OCI-LY1 (cell line): ENCODE measurements at regions not wholly inside any gene's neighbourhood (a gene's known extent, or its start where the extent isn't known, plus 50 kb on each side); places are given as distances from the start of the nearest gene placed in this dataset.

Source experiments
- H2AFZ ChIP-seq: fragments of 200-600 bp; sonication (generic), shearing (Covaris generic); 2 replicates; pipeline ENCODE4 v1.6.0; 2014; ENCODE audit warnings: antibody characterized with exemption, mild to moderate bottlenecking, low read length
- H3F3A ChIP-seq: fragments of 200-600 bp; sonication (generic), shearing (Covaris generic); 2 replicates; pipeline ENCODE4 v1.6.0; 2014; ENCODE audit warnings: mild to moderate bottlenecking, antibody characterized with exemption, low read length, moderate library complexity; ENCODE audit not compliant: insufficient read depth
- H3K27ac ChIP-seq: fragments of 200-600 bp; sonication (generic); 2 replicates; pipeline ENCODE4 v1.5.1; 2014; ENCODE audit warnings: low read length, mixed run types, mild to moderate bottlenecking, low read depth; ENCODE audit not compliant: poor library complexity, severe bottlenecking
- H3K27me3 ChIP-seq: fragments of 200-600 bp; sonication (generic); 2 replicates; pipeline ENCODE4 v1.6.0; 2014; ENCODE audit warnings: antibody characterized with exemption, mild to moderate bottlenecking, low read length, moderate library complexity; ENCODE audit not compliant: insufficient read depth
- H3K36me3 ChIP-seq: fragments of 200-600 bp; sonication (generic); 2 replicates; pipeline ENCODE4 v1.6.1; 2014; ENCODE audit warnings: mild to moderate bottlenecking, antibody characterized with exemption, low read length, moderate library complexity, mixed read lengths; ENCODE audit not compliant: insufficient read depth
- H3K4me1 ChIP-seq: fragments of 200-600 bp; sonication (generic); 2 replicates; pipeline ENCODE4 v1.5.1; 2014; ENCODE audit warnings: mild to moderate bottlenecking, low read length, moderate library complexity; ENCODE audit not compliant: insufficient read depth, severe bottlenecking
- H3K4me2 ChIP-seq: fragments of 200-600 bp; sonication (generic), shearing (Covaris generic); 2 replicates; pipeline ENCODE4 v1.6.1; 2014; ENCODE audit warnings: low read length
- H3K4me3 ChIP-seq: fragments of 200-600 bp; sonication (generic); 2 replicates; pipeline ENCODE4 v1.5.1; 2014; ENCODE audit warnings: low read length, low read depth, mild to moderate bottlenecking, mixed read lengths; ENCODE audit not compliant: poor library complexity, severe bottlenecking
- H3K79me2 ChIP-seq: fragments of 200-600 bp; shearing (Covaris generic); 2 replicates; pipeline ENCODE4 v1.6.1; 2016; ENCODE audit warnings: mixed run types, low read length, mixed read lengths; ENCODE audit not compliant: insufficient read depth
- H3K9ac ChIP-seq: fragments of 200-600 bp; sonication (generic), shearing (Covaris generic); 2 replicates; pipeline ENCODE4 v1.6.1; 2014; ENCODE audit warnings: mild to moderate bottlenecking, low read length, mixed read lengths
- H3K9me2 ChIP-seq: fragments of 200-600 bp; sonication (generic), shearing (Covaris generic); 2 replicates; pipeline ENCODE4 v1.6.1; 2014; ENCODE audit warnings: low read depth, mild to moderate bottlenecking, low read length, mixed read lengths
- H3K9me3 ChIP-seq: fragments of 200-600 bp; shearing (Covaris generic); 2 replicates; pipeline ENCODE4 v1.6.1; 2014; ENCODE audit warnings: low read length, mixed read lengths
- H4K20me1 ChIP-seq: fragments of 200-600 bp; sonication (generic), shearing (Covaris generic); 2 replicates; pipeline ENCODE4 v1.6.0; 2016; ENCODE audit warnings: mild to moderate bottlenecking, low read length; ENCODE audit not compliant: insufficient read depth
- EZH2 ChIP-seq: fragments of 200-600 bp; sonication (generic), shearing (Covaris generic); IDR thresholded peaks from 2 replicates; pipeline ENCODE4 v1.8.0; 2017; ENCODE audit warnings: borderline replicate concordance, mixed run types, mild to moderate bottlenecking, antibody characterized with exemption, low read length, moderate library complexity, mixed read lengths
- TF ChIP-seq, protein P1 (sequence below): fragments of 200-600 bp; sonication (generic), shearing (Covaris generic); IDR thresholded peaks from 2 replicates; pipeline ENCODE4 v1.5.1; 2017; ENCODE audit warnings: mild to moderate bottlenecking, antibody characterized with exemption, low read length, moderate library complexity, mixed read lengths

DNA sequence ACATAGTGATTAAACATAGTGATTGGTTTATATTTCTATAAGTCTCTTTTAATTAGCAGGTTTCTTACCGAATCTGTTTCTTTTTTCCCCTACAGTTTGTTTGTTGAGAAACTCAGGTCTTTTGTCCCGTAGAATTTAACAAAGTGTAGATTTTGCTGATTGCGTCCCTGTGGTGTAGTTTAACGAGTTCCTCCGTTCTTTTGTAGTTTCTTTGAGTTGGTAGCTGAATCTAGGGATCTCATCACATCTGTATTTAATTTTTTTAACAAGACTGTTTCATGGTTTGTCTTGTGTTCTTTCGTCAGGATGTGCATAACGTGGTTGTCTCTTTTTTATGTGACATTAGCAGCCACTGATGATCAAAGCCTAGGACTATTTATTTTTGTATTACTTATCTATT is 111.1 kb downstream of the AKAP11 start:
- Histone ChIP-seq H3K27me3 (peaks cover 6% of the 10 kb centered on the region; the same call in 1 of the 2 replicates), H3K4me3 (no peak overlapping the region), H3K9me2 (no peaks in the 10 kb centered on the region), H3K9me3 (0 out of 2 replicates have a peak, but pooled peaks cover 2% of the 10 kb centered on the region), H3K36me3 (no peaks in the 10 kb centered on the region), H3K79me2 (no peaks in the 10 kb centered on the region), H3K4me1 (peaks cover 6% of the 10 kb centered on the region), H4K20me1 (no peaks in the 10 kb centered on the region), H3K4me2 (no peak overlapping the region), H2AFZ (no peak overlapping the region), H3K27ac (no peak overlapping the region), H3F3A (no peaks in the 10 kb centered on the region), H3K9ac (no peak overlapping the region)
- TF ChIP-seq, protein P1, sequence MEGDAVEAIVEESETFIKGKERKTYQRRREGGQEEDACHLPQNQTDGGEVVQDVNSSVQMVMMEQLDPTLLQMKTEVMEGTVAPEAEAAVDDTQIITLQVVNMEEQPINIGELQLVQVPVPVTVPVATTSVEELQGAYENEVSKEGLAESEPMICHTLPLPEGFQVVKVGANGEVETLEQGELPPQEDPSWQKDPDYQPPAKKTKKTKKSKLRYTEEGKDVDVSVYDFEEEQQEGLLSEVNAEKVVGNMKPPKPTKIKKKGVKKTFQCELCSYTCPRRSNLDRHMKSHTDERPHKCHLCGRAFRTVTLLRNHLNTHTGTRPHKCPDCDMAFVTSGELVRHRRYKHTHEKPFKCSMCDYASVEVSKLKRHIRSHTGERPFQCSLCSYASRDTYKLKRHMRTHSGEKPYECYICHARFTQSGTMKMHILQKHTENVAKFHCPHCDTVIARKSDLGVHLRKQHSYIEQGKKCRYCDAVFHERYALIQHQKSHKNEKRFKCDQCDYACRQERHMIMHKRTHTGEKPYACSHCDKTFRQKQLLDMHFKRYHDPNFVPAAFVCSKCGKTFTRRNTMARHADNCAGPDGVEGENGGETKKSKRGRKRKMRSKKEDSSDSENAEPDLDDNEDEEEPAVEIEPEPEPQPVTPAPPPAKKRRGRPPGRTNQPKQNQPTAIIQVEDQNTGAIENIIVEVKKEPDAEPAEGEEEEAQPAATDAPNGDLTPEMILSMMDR: no peak
- TF ChIP-seq EZH2: no peak

DNA sequence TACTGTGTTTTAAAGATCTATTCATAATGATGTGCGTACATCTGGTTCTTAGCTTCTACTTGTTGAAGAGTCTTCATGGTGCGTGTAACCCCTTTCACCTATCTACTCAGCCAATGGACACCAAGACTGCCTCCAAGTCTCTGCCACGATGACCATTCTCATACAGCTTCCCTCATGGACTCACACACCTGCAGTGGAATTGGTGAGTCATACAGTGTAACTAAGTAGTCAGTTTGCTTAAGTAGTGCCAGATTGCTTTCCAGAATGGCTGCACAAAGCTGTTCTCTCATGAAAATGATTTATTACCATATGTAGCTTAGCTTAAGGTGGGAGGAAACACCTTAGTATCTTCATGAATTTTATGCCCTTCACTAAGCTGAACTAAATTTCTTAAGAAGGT is 112.3 kb downstream of the AKAP11 start:
- no peaks in the 10 kb centered on the region for H3K27me3 ChIP-seq
- no peaks in the 10 kb centered on the region for H3F3A ChIP-seq
- no peaks in the 10 kb centered on the region for H4K20me1 ChIP-seq
- H3K9me2 ChIP-seq: no peaks in the 10 kb centered on the region
- no peak overlapping the region for H3K9ac ChIP-seq
- H3K4me1 ChIP-seq: peaks cover 4% of the 10 kb centered on the region
- H3K9me3 ChIP-seq: 0 out of 2 replicates have a peak, but pooled peaks cover 2% of the 10 kb centered on the region
- H3K79me2 ChIP-seq: no peaks in the 10 kb centered on the region
- TF ChIP-seq EZH2: no peak
- TF ChIP-seq, protein P1: no peak
- H3K27ac ChIP-seq: no peak overlapping the region
- H2AFZ ChIP-seq: no peak overlapping the region
- no peak overlapping the region for H3K4me2 ChIP-seq
- no peaks in the 10 kb centered on the region for H3K36me3 ChIP-seq
- no peak overlapping the region for H3K4me3 ChIP-seq

- no peak overlapping the region for H2AFZ ChIP-seq
- no peaks in the 10 kb centered on the region for H3F3A ChIP-seq
- no peak overlapping the region for H3K27ac ChIP-seq
- H3K27me3 ChIP-seq: no peaks in the 10 kb centered on the region
- no peak overlapping the region for H3K4me2 ChIP-seq
- H3K36me3 ChIP-seq: no peaks in the 10 kb centered on the region
- H3K4me3 ChIP-seq: no peak overlapping the region
- no peaks in the 10 kb centered on the region for H4K20me1 ChIP-seq
- TF ChIP-seq EZH2: no peak
- TF ChIP-seq, protein P1: no peak
- H3K79me2 ChIP-seq: no peaks in the 10 kb centered on the region
- H3K4me1 ChIP-seq: no peaks in the 10 kb centered on the region
- no peak overlapping the region for H3K9ac ChIP-seq
- 0 out of 2 replicates have a peak, but pooled peaks cover 2% of the 10 kb centered on the region for H3K9me3 ChIP-seq
- no peaks in the 10 kb centered on the region for H3K9me2 ChIP-seq
These were observed 116.4 kb downstream of the AKAP11 start for GRCh38 chr13:42388326-42388725.
